ENCODE measurements at regions not wholly inside any gene's neighbourhood (a gene's known extent, or its start where the extent isn't known, plus 50 kb on each side); places are given as distances from the start of the nearest gene placed in this dataset.

- TF ChIP-seq CEBPG (CRISPR knock-in tag; IDR thresholded peaks at IDR 0.05) (no peak), ELK4 (CRISPR knock-in tag; IDR thresholded peaks at IDR 0.05; ENCODE audit: borderline replicate concordance) (no peak), PHF8 (CRISPR knock-in tag; IDR thresholded peaks at IDR 0.05) (no peak), SMAD9 (CRISPR knock-in tag; IDR thresholded peaks at IDR 0.05) (no peak), TRAFD1 (CRISPR knock-in tag; IDR thresholded peaks at IDR 0.05; ENCODE audit: borderline replicate concordance) (no peak), RAD21 (CRISPR knock-in tag; IDR thresholded peaks at IDR 0.05) (no peak)
These were observed 531.3 kb downstream of the QKI start (continued) for GRCh38 chr6:163945808-163946207.

GRCh38 chr6:163944897-163945296, 530.4 kb downstream of the QKI start:
- Histone ChIP-seq H3K4me1 (ENCODE audit: insufficient read depth, low read length) (no peaks in the 10 kb centered on the region), H3K4me3 (replicated peaks in 1 of 3; ENCODE audit: insufficient read depth in 1 of 3, low read depth in 2 of 3, low read length in 3 of 3) (no peak overlapping the region), H2AFZ (ENCODE audit: low read length) (no peak overlapping the region), H3K4me2 (ENCODE audit: low read depth, low read length) (no peak overlapping the region), H3K27me3 (ENCODE audit: control insufficient read depth in 1 of 2, insufficient read depth in 2 of 2, low read length in 2 of 2) (peaks cover 0 to 20% of the 10 kb centered on the region in 2 experiments; a peak in 2 of 5 replicates), H3K9me3 (ENCODE audit: low read length) (no peaks in the 10 kb centered on the region), H3K9ac (ENCODE audit: insufficient read depth, low read depth, low read length) (no peak overlapping the region), H3K27ac (ENCODE audit: extremely low read length, insufficient read depth, low read length) (no peak overlapping the region), H4K20me1 (ENCODE audit: insufficient read depth, low read length) (no peaks in the 10 kb centered on the region), H3K79me2 (ENCODE audit: insufficient read depth, low read length) (no peaks in the 10 kb centered on the region), H3K36me3 (replicated peaks in 1 of 2; ENCODE audit: control insufficient read depth in 1 of 2, insufficient read depth in 2 of 2, low read length in 2 of 2) (no peaks in the 10 kb centered on the region)
- WGBS (ENCODE audit: low lambda C conversion rate): 50% methylated on average over 11 of the region's 11 CpGs
- no peak for DNase-seq (ENCODE audit: low spot score)
- no peak for FAIRE-seq
- in situ Hi-C loops (cut with HindIII; ENCODE audit: extremely low pct_ligation_motif_present, low pct_unique_long_range_greater_than_20kb) (no loop called here), intact Hi-C loops (cut with micrococcal nuclease; ENCODE audit: unreplicated experiment) (no loop called here)
- CTCF ChIA-PET (ENCODE audit: low intra/inter-chr PET ratio, low total read pairs): no interaction called here
- TF ChIP-seq CREB1 (IDR thresholded peaks at IDR 0.05) (0 out of 2 replicates have a peak, but pooled peaks have one; percentile 11), CREB1 (CRISPR knock-in tag; IDR thresholded peaks at IDR 0.05) (no peak), YEATS2 (CRISPR knock-in tag; IDR thresholded peaks at IDR 0.05; ENCODE audit: borderline replicate concordance) (no peak)
- POLR2A ChIA-PET: no interaction called here
- BruUV-seq (replicated peaks): no TSS peak
- ATAC-seq: no peak

Data from HepG2 (cell line).